Heart right ventricle (tissue), 16 donors: ENCODE measurements at regions not wholly inside any gene's neighbourhood (a gene's known extent, or its start where the extent isn't known, plus 50 kb on each side); places are given as distances from the start of the nearest gene placed in this dataset.

ENCODE experiments used
- ATAC-seq, 8 donors: fragments of 200-7000 bp; cut with Tn5 transposase; one replicate each; pipeline ENCODE4 v1.9.1; 2020; ENCODE audit warnings: mild to moderate bottlenecking in 8 of 8, moderate library complexity in 8 of 8, moderate number of reproducible peaks in 1 of 8
- DNase-seq, 2 donors: peaks; one replicate each; pipeline ENCODE4 v3.0.0-alpha.2; 2020
- H3K27ac ChIP-seq, 10 donors: fragments of 200-600 bp; sonication (generic) in 2 of 10; one replicate each; pipeline versions ENCODE4 v1.5.0 to v1.8.0; 2020 to 2022; ENCODE audit warnings: mild to moderate bottlenecking in 3 of 10
- H3K27me3 ChIP-seq, 7 donors: fragments of 200-600 bp; one replicate each; pipeline ENCODE4 v1.8.0; 2021 to 2022; ENCODE audit warnings: mild to moderate bottlenecking in 2 of 7
- H3K36me3 ChIP-seq, 9 donors: fragments of 200-600 bp; sonication (generic) in 1 of 9; one replicate each; pipeline versions ENCODE4 v1.5.0 to v1.8.0; 2020 to 2022; ENCODE audit warnings: mild to moderate bottlenecking in 2 of 9
- H3K4me1 ChIP-seq, 9 donors: fragments of 200-600 bp; sonication (generic) in 1 of 9; one replicate each; pipeline versions ENCODE4 v1.5.0 to v1.8.0; 2020 to 2022; ENCODE audit warnings: mild to moderate bottlenecking in 4 of 9
- H3K4me3 ChIP-seq, 10 donors: fragments of 200-600 bp; sonication (generic) in 2 of 10; one replicate each; pipeline versions ENCODE4 v1.5.0 to v1.8.0; 2020 to 2022; ENCODE audit warnings: mild to moderate bottlenecking in 7 of 10, moderate library complexity in 2 of 10
- H3K9me3 ChIP-seq, 11 donors: fragments of 200-600 bp in 10 of 11; sonication (generic) in 2 of 11; one replicate each; pipeline versions ENCODE4 v1.5.0 to v1.8.0; 2013 to 2022; ENCODE audit warnings: mild to moderate bottlenecking in 2 of 11, control low read depth in 1 of 11, moderate library complexity in 1 of 11
- CTCF ChIP-seq, 9 donors: fragments of 200-600 bp; sonication (generic) in 2 of 9; IDR thresholded peaks; one replicate each; pipeline versions ENCODE4 v1.5.0 to v1.8.0; 2021 to 2022; ENCODE audit warnings: antibody characterized with exemption in 9 of 9, mild to moderate bottlenecking in 5 of 9, moderate library complexity in 1 of 9
- WGBS, 2 donors: extraction: QIAGEN DNeasy Blood & Tissue Kit; methylation state at CpG; one replicate each; pipeline ENCODE4 v1.1.7; 2013; ENCODE audit warnings: inconsistent platforms in 1 of 2; 5-methylcytosine and 5-hydroxymethylcytosine counted together
- intact Hi-C, 10 donors: fragments of 100-400 bp; cut with DNase I; formaldehyde crosslinking; loops; one replicate each; pipeline versions ENCODE4 v1.11.1 to v1.14.2; 2022
- donor health status: Arrhythmogenic right ventricular cardiomyopathy.
- donor health status: ischemic (EF 13 %, LVEDD 7.1; RV severe dilation, severe dysfunction).
- donor health status: healthy with polysubstance abuse.
- donor health status: DM: no; HTN: yes; CAD: no.
- donor health status: DM: no; HTN: no; CAD: no.
- donor health status: ischemic (EF 25% LVEDD 6.9; RV normal size, moderate dysfunction).
- donor health status: ischemic (EF 25% LVEDD 5.7; RV mildly dilated, moderate dysfunction).
- donor health status: healthy.
- donor health status: DM: yes; HTN: yes; CAD: no.
- donor health status: Ischemic cardiomyopathy.
- donor health status: ischemic (EF 35%, LVEDD 5.7; RV mildly dilated, moderate dysfunction).
- donor health status: nonischemic (EF 11% LVEDD 7.7; RV severe dilation, severe dysfunction).
- donor health status: DM: yes; HTN: yes; CAD: no.
- donor health status: PGD.
- donor health status: ischemic (EF 29% LVEDD 5.4; RV normal size, mild dysfunction).
- donor health status: nonischemic (EF 23%, LVEDD 6.1; RV moderate dilation, normal function).

GRCh38 chr2:80863147-80863714, 558.7 kb upstream of the LRRTM1 start:
- WGBS, 2 donors, result 80 to 88% methylated on average over 4 of the region's 4 CpGs
- intact Hi-C loops, result no loop called here
- no peaks in the 10 kb centered on the region for H3K27me3 ChIP-seq
- H3K4me1 ChIP-seq, result no peaks in the 10 kb centered on the region
- no peak for ATAC-seq
- no peak overlapping the region for H3K4me3 ChIP-seq
- DNase-seq, result no peak
- peaks cover 0 to 3% (median 0%) of the 10 kb centered on the region in 11 donors for H3K9me3 ChIP-seq
- no peak overlapping the region for H3K27ac ChIP-seq
- no peaks in the 10 kb centered on the region for H3K36me3 ChIP-seq
- TF ChIP-seq CTCF (IDR thresholded peaks at IDR 0.05), result no peak

GRCh38 chr2:80858965-80859364, 554.4 kb upstream of the LRRTM1 start:
- Histone ChIP-seq H3K27me3 (no peaks in the 10 kb centered on the region), H3K36me3 (no peaks in the 10 kb centered on the region), H3K27ac (no peak overlapping the region), H3K9me3 (no peaks in the 10 kb centered on the region), H3K4me3 (no peak overlapping the region), H3K4me1 (no peaks in the 10 kb centered on the region)
- DNase-seq (no peak), ATAC-seq (no peak)
- WGBS, 2 donors, result 17 to 27% methylated on average over 1 of the region's 1 CpG
- no peak for TF ChIP-seq CTCF (IDR thresholded peaks at IDR 0.05)
- intact Hi-C loops, result no loop called here

DNA sequence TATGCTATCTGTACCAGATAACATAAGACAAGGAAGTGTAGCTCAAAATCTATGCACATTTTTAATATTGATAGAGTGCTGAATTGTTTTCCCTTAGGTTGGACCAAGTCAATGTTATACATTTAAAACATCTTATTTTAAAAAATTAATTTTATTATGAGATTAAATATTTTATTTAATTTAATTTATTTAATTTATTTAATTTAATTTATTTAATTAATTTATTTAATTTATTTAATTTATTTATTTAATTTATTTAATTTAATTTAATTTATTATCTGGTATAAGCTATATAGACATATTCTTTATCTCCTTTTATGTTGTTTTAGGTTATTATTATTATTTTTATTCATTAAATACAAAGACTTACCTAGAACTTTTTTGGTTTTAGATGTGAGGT, 551.7 kb upstream of the LRRTM1 start:
- Histone ChIP-seq H3K36me3 (no peaks in the 10 kb centered on the region), H3K27me3 (no peaks in the 10 kb centered on the region), H3K9me3 (no peaks in the 10 kb centered on the region), H3K4me3 (no peak overlapping the region), H3K4me1 (no peaks in the 10 kb centered on the region), H3K27ac (no peak overlapping the region)
- TF ChIP-seq CTCF (IDR thresholded peaks at IDR 0.05), result no peak
- intact Hi-C loops, result no loop called here
- DNase-seq (no peak), ATAC-seq (no peak)

GRCh38 chr2:80854831-80855230, 550.3 kb upstream of the LRRTM1 start:
- no peaks in the 10 kb centered on the region for H3K27me3 ChIP-seq
- 43 to 44% methylated on average over 1 of the region's 1 CpG for WGBS, 2 donors
- peaks cover 0 to 8% (median 0%) of the 10 kb centered on the region in 11 donors for H3K9me3 ChIP-seq
- H3K4me3 ChIP-seq, result no peak overlapping the region
- no peak overlapping the region for H3K27ac ChIP-seq
- TF ChIP-seq CTCF (IDR thresholded peaks at IDR 0.05), result no peak
- ATAC-seq (no peak), DNase-seq (no peak)
- intact Hi-C loops, result no loop called here
- H3K4me1 ChIP-seq, result no peaks in the 10 kb centered on the region
- no peaks in the 10 kb centered on the region for H3K36me3 ChIP-seq
